CD4-positive, alpha-beta T cell (primary cell): ENCODE measurements at regions not wholly inside any gene's neighbourhood (a gene's known extent, or its start where the extent isn't known, plus 50 kb on each side); places are given as distances from the start of the nearest gene placed in this dataset.

ENCODE experiments used
- ATAC-seq: fragments of 200-7000 bp; cut with Tn5 transposase; one replicate; pipeline ENCODE4 v1.10.0; 2022; ENCODE audit warnings: mild to moderate bottlenecking; ENCODE audit not compliant: poor library complexity
- CTCF ChIA-PET: fragments of 350-600 bp; sonication (Branson Sonifier 250); formaldehyde crosslinking; loops from one replicate; lab custom pipeline; 2021; ENCODE audit warnings: antibody characterized with exemption, inconsistent platforms; lab: Charles Lee
- POLR2A ChIA-PET: fragments of 350-600 bp; sonication (Branson Sonifier 250); formaldehyde crosslinking; loops from one replicate; lab custom pipeline; 2021; ENCODE audit warnings: antibody characterized with exemption, inconsistent platforms; lab: Charles Lee
- DNase-seq, 14 experiments: peaks; one replicate each; pipeline ENCODE4 v3.0.0-alpha.2; 2013 to 2020; ENCODE audit warnings: mixed read lengths in 2 of 14
- H3K27ac ChIP-seq, 2 donors: one replicate each; pipeline versions ENCODE4 v1.5.1 to v1.7.0; 2013; ENCODE audit warnings: low read length in 2 of 2, low read depth in 1 of 2, mild to moderate bottlenecking in 1 of 2
- H3K27me3 ChIP-seq, 2 experiments: 1 replicate in 1 of 2; 2 replicates in 1 of 2; pipeline versions ENCODE4 v1.6.1 to v1.7.0; 2013; ENCODE audit warnings: low read length in 2 of 2, control low read depth in 1 of 2, mild to moderate bottlenecking in 1 of 2, moderate library complexity in 1 of 2; ENCODE audit not compliant: insufficient read depth in 2 of 2, control insufficient read depth in 1 of 2
- H3K36me3 ChIP-seq: one replicate; pipeline ENCODE4 v1.6.1; 2013; ENCODE audit warnings: low read length, control low read depth; ENCODE audit not compliant: insufficient read depth
- H3K4me1 ChIP-seq: one replicate; pipeline ENCODE4 v1.6.1; 2013; ENCODE audit warnings: low read length, control low read depth; ENCODE audit not compliant: insufficient read depth
- H3K4me3 ChIP-seq: one replicate; pipeline ENCODE4 v1.5.1; 2013; ENCODE audit warnings: mild to moderate bottlenecking, low read length, moderate library complexity
- H3K9me3 ChIP-seq, 2 experiments: 1 replicate in 1 of 2; 2 replicates in 1 of 2; pipeline versions ENCODE4 v1.6.1 to v1.7.0; 2013; ENCODE audit warnings: low read length in 2 of 2, mild to moderate bottlenecking in 2 of 2, control low read depth in 1 of 2, moderate library complexity in 1 of 2; ENCODE audit not compliant: control insufficient read depth in 1 of 2, insufficient read depth in 1 of 2
- H3K27ac Mint-ChIP-seq: one replicate; pipeline ENCODE4 v1.8.0; 2020; ENCODE audit warnings: mixed read lengths
- H3K27me3 Mint-ChIP-seq: one replicate; pipeline ENCODE4 v1.8.0; 2021; ENCODE audit warnings: mixed read lengths
- H3K36me3 Mint-ChIP-seq: one replicate; pipeline ENCODE4 v1.8.0; 2021; ENCODE audit warnings: low read depth, mixed read lengths
- H3K4me1 Mint-ChIP-seq: one replicate; pipeline ENCODE4 v1.8.0; 2021; ENCODE audit warnings: low read depth, mixed read lengths
- H3K4me3 Mint-ChIP-seq: one replicate; pipeline ENCODE4 v1.8.0; 2020; ENCODE audit warnings: mild to moderate bottlenecking, mixed read lengths
- H3K9me3 Mint-ChIP-seq: one replicate; pipeline ENCODE4 v1.8.0; 2020; ENCODE audit warnings: mixed read lengths
- CTCF ChIP-seq: fragments of 200-600 bp; IDR thresholded peaks from one replicate; pipeline ENCODE4 v1.8.0; 2022; ENCODE audit warnings: antibody characterized with exemption, mild to moderate bottlenecking
- intact Hi-C, 2 experiments: fragments of 100-400 bp; cut with DNase I in 1 of 2; cut with micrococcal nuclease in 1 of 2; formaldehyde crosslinking; loops; one replicate each; pipeline versions ENCODE4 v1.15.1 to v1.9.0; 2023 to 2025; cut with DNase I, micrococcal nuclease

- Histone ChIP-seq H3K4me3 (no peak overlapping the region), H3K27ac (no peak overlapping the region), H3K27me3 (no peaks in the 10 kb centered on the region), H3K9me3 (no peaks in the 10 kb centered on the region), H3K36me3 (no peaks in the 10 kb centered on the region), H3K4me1 (no peaks in the 10 kb centered on the region)
- no peaks in the 10 kb centered on the region for H3K27me3 Mint-ChIP-seq
- ATAC-seq: no peak
- no peak for TF ChIP-seq CTCF
- H3K27ac Mint-ChIP-seq: no peak overlapping the region
- intact Hi-C loops: no loop called here
- no peaks in the 10 kb centered on the region for H3K36me3 Mint-ChIP-seq
- H3K4me1 Mint-ChIP-seq: no peaks in the 10 kb centered on the region
- ChIA-PET CTCF (no interaction called here), POLR2A (no interaction called here)
- no peak overlapping the region for H3K4me3 Mint-ChIP-seq
- H3K9me3 Mint-ChIP-seq: no peaks in the 10 kb centered on the region
- DNase-seq: no peak
Observed at GRCh38 chr2:221786297-221786926, 214.3 kb upstream of the EPHA4 start.

- DNase-seq: no peak
- no peaks in the 10 kb centered on the region for H3K27me3 Mint-ChIP-seq
- no peak overlapping the region for H3K4me3 Mint-ChIP-seq
- ChIA-PET CTCF (no interaction called here), POLR2A (no interaction called here)
- no peaks in the 10 kb centered on the region for H3K36me3 ChIP-seq
- TF ChIP-seq CTCF: no peak
- no peak for ATAC-seq
- H3K4me1 ChIP-seq: no peaks in the 10 kb centered on the region
- no peaks in the 10 kb centered on the region for H3K36me3 Mint-ChIP-seq
- intact Hi-C loops: no loop called here
- no peak overlapping the region for H3K27ac Mint-ChIP-seq
- no peak overlapping the region for H3K27ac ChIP-seq
- H3K27me3 ChIP-seq: no peaks in the 10 kb centered on the region
- no peaks in the 10 kb centered on the region for H3K9me3 ChIP-seq
- H3K4me1 Mint-ChIP-seq: no peaks in the 10 kb centered on the region
- H3K9me3 Mint-ChIP-seq: no peaks in the 10 kb centered on the region
- no peak overlapping the region for H3K4me3 ChIP-seq
Observed at GRCh38 chr2:221780281-221780688, 208.2 kb upstream of the EPHA4 start.

- intact Hi-C loops: no loop called here
- no peaks in the 10 kb centered on the region for H3K4me1 Mint-ChIP-seq
Observed at GRCh38 chr2:221779614-221780067, 207.5 kb upstream of the EPHA4 start.

More at GRCh38 chr2:221779614-221780067, 207.5 kb upstream of the EPHA4 start:
- no peaks in the 10 kb centered on the region for H3K9me3 Mint-ChIP-seq
- no peak for TF ChIP-seq CTCF
- no peaks in the 10 kb centered on the region for H3K36me3 ChIP-seq
- H3K4me3 Mint-ChIP-seq: no peak overlapping the region
- H3K27ac ChIP-seq: no peak overlapping the region
- DNase-seq: no peak
- no peak for ATAC-seq
- no peaks in the 10 kb centered on the region for H3K27me3 Mint-ChIP-seq
- H3K4me1 ChIP-seq: no peaks in the 10 kb centered on the region
- no peaks in the 10 kb centered on the region for H3K36me3 Mint-ChIP-seq
- POLR2A ChIA-PET: no interaction called here
- H3K27ac Mint-ChIP-seq: no peak overlapping the region
- no peaks in the 10 kb centered on the region for H3K27me3 ChIP-seq
- CTCF ChIA-PET: no interaction called here
- no peaks in the 10 kb centered on the region for H3K9me3 ChIP-seq
- no peak overlapping the region for H3K4me3 ChIP-seq
